Upper lobe of right lung (tissue), 1 donor: ENCODE measurements at regions not wholly inside any gene's neighbourhood (a gene's known extent, or its start where the extent isn't known, plus 50 kb on each side); places are given as distances from the start of the nearest gene placed in this dataset.

Source experiments
- ATAC-seq: fragments of 200-7000 bp; cut with Tn5 transposase; one replicate; pipeline ENCODE4 v1.9.1; 2020; ENCODE audit warnings: mild to moderate bottlenecking, moderate library complexity
- DNase-seq: peaks from one replicate; pipeline ENCODE4 v3.0.0-alpha.2; 2020
- H3K27ac ChIP-seq: fragments of 200-600 bp; one replicate; pipeline ENCODE4 v1.8.0; 2022
- H3K27me3 ChIP-seq: fragments of 200-600 bp; one replicate; pipeline ENCODE4 v1.8.0; 2022; ENCODE audit warnings: mild to moderate bottlenecking
- H3K36me3 ChIP-seq: fragments of 200-600 bp; one replicate; pipeline ENCODE4 v1.8.0; 2022
- H3K4me1 ChIP-seq: fragments of 200-600 bp; one replicate; pipeline ENCODE4 v1.8.0; 2022
- H3K4me3 ChIP-seq: fragments of 200-600 bp; one replicate; pipeline ENCODE4 v1.8.0; 2022; ENCODE audit warnings: mild to moderate bottlenecking
- H3K9me3 ChIP-seq: fragments of 200-600 bp; one replicate; pipeline ENCODE4 v1.8.0; 2022
- CTCF ChIP-seq: fragments of 200-600 bp; IDR thresholded peaks from one replicate; pipeline ENCODE4 v1.8.0; 2022; ENCODE audit warnings: antibody characterized with exemption
- intact Hi-C: fragments of 100-400 bp; cut with DNase I; formaldehyde crosslinking; loops from one replicate; pipeline ENCODE4 v1.11.0; 2022
- donor health status: DM: no; HTN: yes; CAD: no; lungs with severe emphysema.

GRCh38 chr11:11701070-11701469 lies 79.3 kb upstream of the GALNT18 start:
- intact Hi-C loops, result no loop called here
- H3K36me3 ChIP-seq, result no peaks in the 10 kb centered on the region
- H3K27me3 ChIP-seq, result no peaks in the 10 kb centered on the region
- ATAC-seq, result no peak
- DNase-seq, result no peak
- no peak overlapping the region for H3K4me3 ChIP-seq
- no peaks in the 10 kb centered on the region for H3K4me1 ChIP-seq
- TF ChIP-seq CTCF, result no peak
- H3K9me3 ChIP-seq, result no peaks in the 10 kb centered on the region
- H3K27ac ChIP-seq, result no peak overlapping the region

GRCh38 chr11:11697796-11698195 lies 76.0 kb upstream of the GALNT18 start:
- no peak for DNase-seq
- intact Hi-C loops, result no loop called here
- Histone ChIP-seq H3K9me3 (no peaks in the 10 kb centered on the region), H3K27me3 (no peaks in the 10 kb centered on the region), H3K4me1 (no peaks in the 10 kb centered on the region), H3K27ac (no peak overlapping the region), H3K36me3 (no peaks in the 10 kb centered on the region), H3K4me3 (no peak overlapping the region)
- ATAC-seq, result no peak
- TF ChIP-seq CTCF, result no peak

GRCh38 chr11:11691296-11692151 lies 69.7 kb upstream of the GALNT18 start:
- Histone ChIP-seq H3K36me3 (no peaks in the 10 kb centered on the region), H3K9me3 (no peaks in the 10 kb centered on the region), H3K27ac (no peak overlapping the region), H3K27me3 (no peaks in the 10 kb centered on the region), H3K4me1 (no peaks in the 10 kb centered on the region), H3K4me3 (no peak overlapping the region)
- no peak for TF ChIP-seq CTCF
- intact Hi-C loops, result no loop called here
- ATAC-seq (no peak), DNase-seq (no peak)

GRCh38 chr11:11681536-11681935 lies 59.7 kb upstream of the GALNT18 start:
- DNase-seq, result no peak
- Histone ChIP-seq H3K4me3 (no peak overlapping the region), H3K4me1 (no peaks in the 10 kb centered on the region), H3K27me3 (no peaks in the 10 kb centered on the region), H3K27ac (no peak overlapping the region), H3K36me3 (no peaks in the 10 kb centered on the region), H3K9me3 (no peaks in the 10 kb centered on the region)
- ATAC-seq, result no peak
- intact Hi-C loops, result no loop called here
- TF ChIP-seq CTCF, result no peak

- DNase-seq, result no peak
- H3K4me3 ChIP-seq, result no peak overlapping the region
These were observed 56.0 kb upstream of the GALNT18 start for GRCh38 chr11:11677672-11678356.

More at GRCh38 chr11:11677672-11678356, 56.0 kb upstream of the GALNT18 start:
- H3K36me3 ChIP-seq, result no peaks in the 10 kb centered on the region
- no peak overlapping the region for H3K27ac ChIP-seq
- ATAC-seq, result no peak
- H3K27me3 ChIP-seq, result no peaks in the 10 kb centered on the region
- no peaks in the 10 kb centered on the region for H3K9me3 ChIP-seq
- TF ChIP-seq CTCF, result no peak
- H3K4me1 ChIP-seq, result no peaks in the 10 kb centered on the region
- intact Hi-C loops, result no loop called here
